Activated CD8-positive, alpha-beta memory T cell treated with anti-CD3 and anti-CD28 coated beads, Interleukin-2, amount 50 U/mL, for 48 hours (primary cell): ENCODE measurements at regions not wholly inside any gene's neighbourhood (a gene's known extent, or its start where the extent isn't known, plus 50 kb on each side); places are given as distances from the start of the nearest gene placed in this dataset.

ENCODE experiments used
- DNase-seq: peaks from one replicate; pipeline ENCODE4 v3.0.0-alpha.2; 2020

DNA sequence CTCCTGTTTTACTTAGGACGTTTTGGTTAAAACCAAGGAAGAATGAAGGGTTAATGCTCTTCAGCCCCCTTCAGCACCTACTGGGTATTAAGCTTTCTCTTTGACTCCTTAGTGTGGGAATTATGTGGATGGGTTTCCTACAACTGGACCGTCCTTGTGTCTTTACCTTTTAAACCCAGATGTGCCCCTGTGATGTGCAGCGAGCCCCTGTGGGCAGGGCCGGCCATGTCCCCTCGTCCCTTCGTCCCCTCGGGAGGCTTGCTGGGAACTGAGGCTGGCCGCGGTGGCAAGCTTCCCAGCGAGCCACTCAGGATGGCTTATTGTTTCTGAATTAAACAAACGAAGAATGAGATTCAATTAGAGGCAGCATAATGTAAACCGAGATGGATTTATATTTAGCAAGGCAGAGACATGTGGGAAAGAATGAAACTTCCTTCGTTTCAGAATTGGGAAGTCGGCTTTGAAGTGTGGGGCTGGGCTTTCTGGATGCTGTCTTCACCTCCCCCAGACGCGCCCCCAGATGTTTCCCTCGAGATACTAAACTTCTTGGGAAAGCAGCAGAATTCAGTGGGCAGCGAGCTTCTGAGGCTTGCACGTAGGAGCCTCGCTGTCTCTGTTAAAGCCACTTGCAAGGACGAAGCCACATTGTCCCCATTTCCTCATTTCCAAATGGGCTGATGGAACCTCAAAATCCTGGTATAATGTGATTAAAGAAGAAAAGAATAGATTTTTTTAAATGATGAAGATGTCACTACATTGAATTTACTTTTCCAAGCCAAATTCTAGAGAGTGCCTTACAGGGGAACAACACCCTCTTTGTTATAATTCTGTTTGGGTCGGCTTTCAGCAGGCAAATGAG lies 146.0 kb downstream of the VAPA start:
- DNase-seq, result no peak

DNA sequence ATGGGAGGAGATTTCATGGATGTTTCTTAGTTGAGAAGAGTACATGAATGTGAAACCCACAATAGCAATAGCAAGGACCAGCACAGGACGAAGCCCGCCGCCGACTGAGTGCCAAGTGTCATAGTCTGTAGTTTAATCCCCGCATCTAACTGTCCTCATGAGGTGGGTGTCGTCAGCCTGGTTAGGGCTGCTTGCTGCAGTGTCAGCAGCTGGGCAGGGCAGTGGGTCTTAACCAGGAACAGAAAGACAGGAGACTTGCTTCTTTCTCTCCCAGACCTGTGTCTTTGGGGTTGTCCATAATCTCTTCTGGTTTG lies 146.6 kb downstream of the VAPA start:
- no peak for DNase-seq

DNA sequence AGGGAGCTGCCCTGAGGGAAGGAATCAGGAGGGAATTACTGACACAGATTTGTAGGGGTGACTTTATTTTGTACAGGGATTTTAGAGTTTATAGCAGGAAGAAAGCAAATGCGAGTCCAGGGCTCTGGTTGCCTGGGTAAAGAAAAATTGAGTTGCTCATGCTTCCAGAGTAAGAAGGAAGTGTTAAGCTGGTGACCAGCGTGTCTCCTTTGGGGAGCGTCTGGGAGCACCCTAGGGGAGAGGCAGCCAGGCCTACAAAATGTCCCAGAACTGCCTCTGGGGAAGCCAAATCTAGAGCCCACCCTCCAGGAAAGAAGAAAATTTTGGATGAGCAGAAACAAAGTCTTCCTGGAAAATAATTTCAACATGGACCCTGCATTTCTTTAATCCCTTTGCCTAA lies 147.0 kb downstream of the VAPA start:
- no peak for DNase-seq

DNA sequence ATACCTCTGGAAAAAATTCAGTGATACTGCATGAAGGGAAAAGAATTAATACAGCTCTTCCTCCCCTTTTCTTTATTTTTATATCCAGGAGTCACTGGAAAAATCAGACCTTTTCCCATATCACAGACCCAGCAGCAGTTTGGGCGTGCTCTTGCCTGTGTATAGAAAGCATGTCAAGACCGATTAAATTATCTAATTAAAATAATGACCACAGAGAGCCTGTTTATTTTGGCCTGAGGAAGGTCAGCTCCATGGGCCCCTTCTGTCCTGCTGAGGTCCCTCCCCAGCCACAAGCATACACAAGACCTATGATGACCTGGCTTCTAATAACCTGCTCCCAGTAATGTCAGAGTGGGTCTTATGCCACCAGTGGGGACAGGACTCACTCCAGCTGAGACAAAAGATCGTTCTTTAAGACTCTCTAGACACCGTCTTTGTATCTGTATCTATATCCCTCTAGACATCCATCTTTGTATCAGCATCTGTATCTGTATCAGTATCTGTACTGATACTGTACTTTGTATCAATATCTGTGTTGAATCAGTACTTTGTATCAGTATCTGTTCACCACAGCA lies 147.8 kb downstream of the VAPA start:
- DNase-seq, result no peak

DNA sequence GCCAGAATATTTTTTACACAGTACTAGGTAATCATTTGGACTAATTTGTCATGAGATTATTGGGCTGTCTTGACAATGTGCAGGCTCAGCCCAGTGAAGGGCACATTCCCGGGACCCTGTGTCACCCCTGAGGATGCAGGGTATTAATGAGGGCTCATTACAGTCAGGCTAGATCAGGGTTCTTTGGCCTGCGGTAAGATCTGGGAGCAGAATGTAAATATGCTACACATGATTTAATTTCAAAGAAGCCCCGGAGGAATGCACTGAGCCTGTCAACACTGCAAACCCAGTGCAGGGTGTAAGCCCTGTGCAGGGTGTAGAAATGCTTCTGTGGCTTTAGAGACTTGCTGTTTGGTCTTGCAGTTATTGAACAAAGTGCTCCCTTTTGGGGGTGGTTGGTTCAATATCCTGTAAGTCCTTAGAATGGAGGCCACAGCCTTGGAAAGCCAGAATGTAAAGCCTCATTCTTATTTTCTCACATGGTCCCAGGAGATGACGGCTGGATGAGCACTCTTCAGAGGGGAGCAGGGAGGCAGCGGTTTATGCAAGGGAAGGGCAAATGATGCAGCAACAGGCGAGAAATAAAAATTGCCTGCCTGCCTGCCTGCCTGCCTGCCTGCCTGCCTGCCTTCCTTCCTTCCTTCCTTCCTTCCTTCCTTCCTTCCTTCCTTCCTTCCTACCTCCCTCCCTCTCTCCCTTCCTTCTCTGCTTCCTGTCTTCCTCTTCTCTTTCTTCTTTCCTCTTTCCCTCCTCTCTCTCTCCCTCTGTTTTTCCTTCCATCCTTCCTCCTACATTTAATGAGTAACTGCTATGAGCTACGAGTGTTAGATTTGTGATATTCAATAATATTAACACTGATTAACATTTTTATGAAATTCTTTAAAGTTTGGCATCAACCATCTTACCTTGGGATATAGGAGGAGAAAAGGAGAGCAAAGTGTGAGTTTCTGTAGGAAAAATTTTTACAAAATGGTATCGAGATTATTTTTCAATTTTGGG lies 148.8 kb downstream of the VAPA start:
- no peak for DNase-seq

DNA sequence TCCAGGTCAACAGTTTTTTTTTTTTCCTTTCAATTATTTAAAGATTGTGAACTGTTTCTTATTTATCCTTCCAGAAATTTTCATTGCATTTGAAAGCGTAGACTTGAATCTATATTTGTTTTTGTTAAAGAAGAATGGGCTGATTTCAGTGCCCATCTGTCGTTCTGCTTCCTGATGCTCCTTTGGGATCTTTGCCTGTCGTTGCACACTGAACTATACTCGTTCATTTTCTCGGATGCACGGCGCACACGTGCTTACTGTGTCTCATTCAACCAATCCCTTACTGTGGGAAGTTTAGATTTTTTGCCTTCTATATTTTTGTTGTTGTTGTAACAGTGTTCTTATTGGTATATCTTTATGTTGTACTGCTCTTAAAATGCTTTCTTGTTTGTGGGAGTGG lies 149.7 kb downstream of the VAPA start:
- no peak for DNase-seq

DNA sequence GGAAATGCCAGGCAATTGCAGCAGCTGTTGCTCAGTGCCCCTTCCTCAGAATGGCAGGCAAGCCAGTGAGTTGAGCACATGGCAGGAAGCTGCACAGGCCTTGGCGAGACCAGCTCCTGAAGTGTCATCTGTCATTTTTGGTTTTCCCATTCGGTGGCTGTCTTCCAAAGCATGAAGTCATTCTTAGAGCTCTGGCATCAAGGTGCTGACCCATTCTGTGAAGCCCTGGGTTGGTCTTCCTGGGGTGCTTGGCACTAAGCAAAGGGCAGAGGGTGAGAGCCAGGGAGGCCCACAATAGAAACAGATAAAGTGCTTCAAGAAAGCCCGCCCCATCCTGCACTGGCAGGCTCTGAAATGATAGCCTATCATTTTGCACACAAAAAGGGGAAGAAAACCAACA lies 150.5 kb downstream of the VAPA start:
- DNase-seq, result no peak

DNA sequence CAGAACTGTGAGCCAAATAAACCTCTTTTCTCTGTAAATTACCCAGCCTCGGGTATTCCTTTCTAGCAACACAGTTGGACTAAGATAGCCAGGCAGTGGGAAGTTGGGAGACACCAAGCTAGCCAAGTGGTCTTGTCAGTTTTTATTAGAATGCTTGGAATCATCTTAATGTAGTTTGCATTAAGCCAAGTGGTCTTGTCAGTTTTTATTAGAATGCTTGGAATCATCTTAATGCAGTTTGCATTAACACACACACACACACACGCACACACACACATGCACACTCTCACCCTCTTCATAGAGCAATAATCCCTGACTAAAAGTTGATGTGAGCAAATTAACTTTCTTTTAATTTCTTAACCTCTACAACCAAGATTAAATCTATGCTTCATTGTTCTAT lies 151.5 kb downstream of the VAPA start:
- no peak for DNase-seq

DNA sequence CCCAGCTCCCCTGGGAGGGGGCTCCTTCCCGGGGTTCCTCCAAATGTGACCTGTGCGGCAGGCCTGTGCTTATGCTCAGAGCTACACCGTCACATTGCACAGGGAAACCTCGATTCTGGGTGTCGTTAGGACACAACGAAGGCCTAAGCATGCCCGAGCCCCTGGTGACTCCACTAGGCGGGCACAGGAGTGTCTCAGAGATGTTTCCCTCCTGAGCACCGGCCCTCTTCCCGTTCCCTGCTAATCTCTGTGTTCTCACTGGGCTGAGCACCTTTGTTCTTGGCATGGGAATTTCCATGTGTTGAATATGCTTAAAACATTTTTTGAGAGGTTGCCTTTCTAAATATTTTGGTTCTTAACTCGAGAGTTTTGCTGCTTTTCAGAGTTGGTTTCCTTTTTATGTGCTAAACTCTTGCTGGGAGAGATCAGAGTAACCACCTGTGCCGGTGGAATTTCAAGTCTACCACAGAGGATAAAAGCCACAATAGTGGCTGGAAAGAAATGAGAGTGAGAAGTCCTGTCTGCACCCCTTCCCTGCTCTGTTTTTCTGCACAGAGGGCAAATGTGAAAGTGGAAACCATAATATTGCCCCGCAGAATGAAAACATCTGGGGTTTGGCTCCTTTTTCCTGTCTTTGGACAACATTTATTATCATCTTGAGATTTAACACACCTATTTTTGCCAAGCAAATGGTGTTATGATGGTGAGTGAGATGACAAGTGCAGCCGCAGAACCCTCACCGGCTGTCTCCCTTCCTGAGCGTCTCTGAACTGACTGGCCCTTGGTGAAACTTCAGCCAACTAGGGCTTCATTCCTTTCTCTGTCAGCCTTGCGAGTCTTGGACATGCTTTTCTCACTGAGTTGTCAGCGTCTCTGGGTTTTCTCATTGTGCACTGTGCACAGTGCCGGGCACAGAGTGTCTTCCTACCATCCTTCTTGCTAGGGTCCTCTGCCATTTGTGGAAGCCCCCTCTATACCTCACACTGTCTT lies 154.1 kb downstream of the VAPA start:
- DNase-seq, result no peak

DNA sequence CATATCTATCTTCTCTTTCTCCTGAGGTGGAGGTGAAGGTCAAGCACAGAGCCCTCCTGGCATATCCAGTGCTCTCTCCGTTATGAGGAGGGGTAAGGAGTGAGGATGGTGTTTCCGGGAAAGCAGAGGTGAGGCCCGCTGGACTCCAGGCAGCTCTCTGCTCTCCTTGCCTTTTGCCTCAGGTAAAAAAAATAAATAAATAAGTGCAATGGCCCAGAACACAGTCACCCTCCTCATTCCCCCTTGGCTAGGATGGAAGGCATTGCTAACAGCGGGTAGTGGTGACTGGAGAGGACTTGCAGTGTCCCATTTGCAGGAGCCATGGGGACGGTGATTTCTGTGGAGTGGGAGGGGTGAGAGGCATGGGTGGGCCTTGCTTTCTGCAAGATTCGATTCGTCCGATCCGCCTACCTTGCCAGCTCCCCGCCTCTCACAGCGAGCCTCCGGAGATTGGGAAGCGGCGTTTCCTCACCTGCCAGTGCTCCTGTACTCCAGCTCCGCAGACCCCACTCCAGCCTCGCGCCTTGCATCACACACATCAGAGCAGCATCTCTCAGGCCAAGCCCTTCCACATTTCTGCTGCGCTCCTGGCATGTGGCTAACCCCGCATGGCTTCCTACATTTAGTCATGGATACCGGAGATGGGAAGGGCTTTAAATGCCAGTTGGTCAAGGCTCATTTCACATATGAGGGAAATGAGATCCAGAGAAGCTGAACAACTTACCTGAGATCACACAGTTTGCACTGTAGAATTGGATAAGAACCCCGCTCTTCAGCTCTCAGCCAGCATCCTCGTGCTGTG lies 155.2 kb downstream of the VAPA start:
- no peak for DNase-seq

DNA sequence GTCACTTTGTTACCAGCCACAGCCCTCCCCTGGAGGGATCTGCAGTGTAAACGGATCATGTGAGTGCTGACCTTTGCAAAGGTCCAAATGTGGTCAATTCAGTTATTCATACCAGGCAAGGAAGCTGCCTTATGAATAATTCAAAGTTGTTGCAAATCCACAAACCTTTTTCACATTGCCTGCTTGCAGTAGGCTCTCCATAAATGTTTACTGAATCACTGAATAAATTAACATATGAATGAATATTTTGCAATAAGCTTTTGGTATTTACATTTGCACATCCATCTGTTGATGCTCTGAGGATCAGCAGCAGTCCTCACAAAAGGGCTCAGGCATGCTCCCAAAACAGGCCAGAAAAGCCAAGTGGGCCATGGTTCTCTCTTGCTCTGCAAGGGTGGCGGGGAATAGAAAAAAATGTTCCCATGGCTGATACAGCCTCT lies 156.8 kb downstream of the VAPA start:
- DNase-seq, result no peak

DNA sequence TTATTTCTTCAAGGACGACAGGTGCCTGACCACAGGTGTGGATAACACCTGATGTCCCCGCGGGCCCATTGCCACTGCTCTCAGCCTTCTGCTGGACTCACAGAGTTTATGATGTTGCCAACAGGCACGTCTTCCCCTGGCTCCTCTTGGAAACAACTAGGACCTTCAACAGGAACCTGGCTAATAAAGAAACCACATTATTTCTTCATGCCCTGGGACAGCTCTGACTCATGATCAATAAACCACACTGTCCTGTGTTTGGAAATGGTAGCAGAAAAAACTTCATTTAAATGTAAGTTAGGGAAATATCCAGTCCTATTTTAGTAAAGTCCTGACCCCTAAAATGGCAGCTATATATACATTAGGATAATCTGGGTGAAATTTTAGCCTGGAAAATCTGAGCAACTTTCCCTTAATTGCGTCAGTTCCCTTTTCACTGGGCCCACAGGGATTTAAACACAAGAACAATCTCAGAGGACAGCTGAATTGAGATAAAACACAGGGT lies 158.9 kb downstream of the VAPA start:
- no peak for DNase-seq

DNA sequence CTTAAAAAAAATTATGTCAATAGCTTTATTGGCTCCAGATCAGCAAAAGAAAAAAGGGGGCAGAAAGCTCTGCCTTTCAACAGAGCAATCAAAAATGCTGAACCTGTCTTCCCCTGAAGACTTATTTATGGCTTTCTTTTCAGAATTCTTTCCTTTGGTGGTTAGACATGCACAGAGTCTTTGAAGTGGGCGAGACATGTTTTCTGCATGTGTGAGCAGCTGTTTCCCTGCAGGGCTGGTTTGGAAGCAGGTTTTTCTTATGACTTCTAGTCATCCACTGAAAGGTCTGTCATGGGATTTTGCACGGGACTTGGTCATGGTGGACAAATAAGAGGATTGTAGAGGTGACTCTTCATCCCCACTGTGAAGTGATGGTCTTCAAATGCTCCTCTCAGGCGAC lies 160.3 kb downstream of the VAPA start:
- DNase-seq, result no peak

DNA sequence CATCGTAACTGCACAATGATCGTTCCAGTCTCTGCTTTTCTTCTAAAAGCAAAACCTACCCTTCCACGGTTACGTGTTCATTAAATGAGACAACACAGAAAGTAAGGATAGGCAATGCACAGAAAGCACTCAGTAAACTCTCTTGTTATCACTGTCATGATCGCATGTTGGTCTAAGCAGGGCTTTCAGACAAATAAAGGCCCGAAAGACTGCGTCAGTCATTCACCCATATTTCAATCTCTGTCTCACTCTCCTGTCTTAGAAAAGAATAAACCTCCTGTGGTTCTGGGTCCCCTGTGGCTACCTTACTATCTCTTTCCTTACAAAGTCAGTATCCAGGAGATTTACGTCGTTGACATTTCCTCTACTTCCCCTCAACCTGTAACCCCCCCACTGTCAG lies 160.9 kb downstream of the VAPA start:
- DNase-seq, result no peak

DNA sequence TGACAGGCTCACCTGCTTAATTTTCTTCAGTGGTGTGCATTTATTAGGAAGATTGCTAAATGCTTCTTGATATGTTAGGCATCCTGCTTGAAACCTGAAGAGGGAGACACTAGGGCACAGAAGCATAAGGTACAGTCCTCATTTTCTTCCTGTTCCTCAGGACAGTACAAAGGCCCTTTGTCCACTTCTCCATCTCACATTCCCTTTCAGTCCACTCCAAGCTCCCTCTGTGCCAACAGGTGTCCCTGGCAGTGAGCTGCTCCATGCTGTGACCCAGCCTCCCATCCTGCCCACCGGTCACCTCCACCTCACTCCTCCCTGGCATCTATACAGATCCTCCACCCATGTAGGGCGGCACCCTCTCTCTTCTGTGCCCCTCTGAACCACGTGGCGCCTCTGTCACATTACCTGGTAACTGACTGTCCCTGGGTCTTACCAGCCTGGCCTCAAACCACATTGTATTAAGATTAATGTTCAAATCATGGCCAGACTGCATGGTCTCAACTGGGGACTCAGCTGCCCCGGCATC lies 162.8 kb downstream of the VAPA start:
- DNase-seq, result no peak

DNA sequence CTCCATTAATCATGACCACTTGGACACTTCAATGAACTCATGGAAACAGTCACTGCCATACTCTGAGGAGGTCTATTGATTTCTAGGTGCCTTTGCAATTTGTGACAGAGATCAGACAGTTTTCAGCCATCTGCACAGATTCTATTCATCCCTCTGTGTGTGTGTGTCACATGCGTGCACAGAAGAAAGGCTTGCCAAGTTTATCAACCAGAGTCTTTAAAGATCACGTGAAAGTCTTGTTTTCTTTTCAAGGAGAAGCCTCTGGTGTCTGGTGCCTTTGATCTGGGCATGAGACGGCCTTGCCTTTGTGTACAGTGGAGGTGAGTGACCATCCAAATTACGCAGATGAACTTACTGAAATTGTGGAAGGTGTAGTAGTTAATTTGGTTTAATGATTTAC lies 164.2 kb downstream of the VAPA start:
- no peak for DNase-seq

DNA sequence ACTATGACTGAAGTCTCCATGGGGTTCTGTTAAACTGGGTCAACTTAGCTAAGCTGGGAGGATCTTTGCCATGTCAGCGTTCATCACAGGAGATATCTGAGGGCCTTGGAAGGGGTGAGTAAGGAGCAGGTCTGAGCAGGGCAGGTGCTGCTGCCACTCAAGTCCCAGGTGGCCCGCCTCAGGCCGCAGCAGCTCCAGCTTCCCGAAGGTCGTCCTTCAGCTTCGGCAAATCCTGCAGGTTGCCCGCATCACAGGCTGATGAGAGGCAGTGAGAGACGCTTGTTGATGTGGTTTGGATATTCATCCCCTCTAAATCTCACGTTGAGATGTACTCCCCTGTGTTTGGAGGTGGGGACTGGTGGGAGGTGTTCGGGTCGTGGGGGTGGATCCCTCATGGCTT lies 166.6 kb downstream of the VAPA start:
- no peak for DNase-seq

DNA sequence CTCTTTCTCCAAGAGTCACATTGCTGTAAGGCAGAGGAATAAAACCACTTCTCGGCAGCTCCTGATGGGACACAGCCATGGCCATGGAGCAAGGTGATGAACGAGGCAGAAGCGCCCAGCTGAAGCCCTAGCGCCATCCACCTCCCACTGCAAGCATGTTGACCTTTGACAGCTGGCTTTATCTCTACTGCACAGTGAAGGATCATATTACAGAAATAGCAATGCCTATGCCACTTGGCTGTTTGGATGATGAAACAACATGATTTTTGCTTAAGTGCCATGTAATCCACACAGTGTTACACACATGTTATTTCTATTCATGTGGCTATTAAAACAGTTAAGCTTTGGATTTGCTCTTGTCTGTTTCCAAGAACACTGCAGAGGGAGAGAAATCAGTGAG lies 167.7 kb downstream of the VAPA start:
- no peak for DNase-seq

DNA sequence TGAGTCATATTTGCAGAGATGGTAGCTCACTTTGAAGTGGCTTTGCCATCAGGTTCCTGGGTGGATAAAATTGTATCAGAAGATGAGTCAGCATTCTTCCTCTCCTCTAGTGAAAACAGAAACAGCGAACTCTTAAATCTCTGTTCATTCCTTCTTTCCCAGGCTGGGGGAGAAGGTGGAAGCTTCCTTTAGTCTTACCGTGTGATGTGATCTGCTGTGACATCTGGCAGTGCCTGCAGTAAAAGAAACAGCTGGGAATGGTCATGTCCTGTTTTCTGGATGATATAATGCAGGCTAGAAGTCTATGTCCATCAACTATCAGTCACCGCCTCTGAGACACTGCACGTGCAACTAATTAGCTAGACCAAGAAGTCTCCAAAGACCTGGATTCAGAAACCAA lies 171.6 kb downstream of the VAPA start:
- DNase-seq, result no peak

DNA sequence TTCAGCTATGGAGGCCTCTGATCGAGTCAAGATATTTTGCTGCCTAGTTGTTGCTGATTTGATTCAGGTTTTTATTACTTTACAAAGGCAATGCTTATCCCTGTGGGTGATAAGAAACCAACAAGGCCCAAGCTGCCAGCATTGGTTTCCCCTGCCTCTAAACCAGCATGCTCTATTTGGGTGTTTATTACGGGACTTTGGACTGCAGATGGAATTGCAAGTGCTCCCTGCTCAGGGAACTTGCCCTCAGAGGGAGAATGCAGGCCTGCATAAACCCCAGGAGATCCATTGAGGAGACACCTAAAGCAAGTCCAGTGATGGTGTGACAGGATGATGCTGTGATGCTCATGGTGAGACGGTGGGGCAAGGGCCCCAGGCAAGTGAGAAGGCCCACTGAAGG lies 172.1 kb downstream of the VAPA start:
- no peak for DNase-seq
